ENCODE measurements at regions not wholly inside any gene's neighbourhood (a gene's known extent, or its start where the extent isn't known, plus 50 kb on each side); places are given as distances from the start of the nearest gene placed in this dataset.

GRCh38 chr7:114823290-114823689 is 98.6 kb upstream of the MDFIC start:
- Mint-ChIP-seq H3K4me1 (peaks cover 7 to 12% (median 10%) of the 10 kb centered on the region in 3 donors), H3K27ac (no peak overlapping the region), H3K27me3 (peaks cover 7 to 12% of the 10 kb centered on the region in 2 donors), H3K4me3 (no peak overlapping the region), H3K9me3 (peaks cover 10 to 22% (median 21%) of the 10 kb centered on the region in 5 donors), H3K36me3 (peaks cover 1 to 15% (median 4%) of the 10 kb centered on the region in 3 donors)
- POLR2A ChIA-PET, result no interaction called here
- Histone ChIP-seq H3K4me1 (ENCODE audit: insufficient read depth, low read length) (no peaks in the 10 kb centered on the region), H3K27me3 (ENCODE audit: insufficient read depth, low read length, poor library complexity, severe bottlenecking) (no peaks in the 10 kb centered on the region), H3K27ac (ENCODE audit: low read depth, low read length) (no peak overlapping the region), H3K4me3 (ENCODE audit: low read length) (no peak overlapping the region), H3K36me3 (ENCODE audit: insufficient read depth, low read length) (no peaks in the 10 kb centered on the region), H3K9me3 (ENCODE audit: low read length) (no peaks in the 10 kb centered on the region)
- CTCF ChIA-PET, result no interaction called here
- no peak for DNase-seq

GRCh38 chr7:114825423-114825951 is 96.4 kb upstream of the MDFIC start:
- Mint-ChIP-seq H3K36me3 (peaks cover 1 to 17% (median 4%) of the 10 kb centered on the region in 3 donors), H3K4me3 (peak overlapping the region in 1 of 7 donors; percentile 51), H3K4me1 (peaks cover 7 to 12% (median 10%) of the 10 kb centered on the region in 3 donors), H3K27me3 (peaks cover 0 to 6% of the 10 kb centered on the region in 2 donors), H3K27ac (peak overlapping the region in 1 of 8 donors; percentile 57), H3K9me3 (peaks cover 10 to 22% (median 21%) of the 10 kb centered on the region in 5 donors)
- no peak for DNase-seq
- no peaks in the 10 kb centered on the region for H3K9me3 ChIP-seq (ENCODE audit: low read length)
- H3K36me3 ChIP-seq (ENCODE audit: insufficient read depth, low read length), result no peaks in the 10 kb centered on the region
- H3K27ac ChIP-seq (ENCODE audit: low read depth, low read length), result no peak overlapping the region
- H3K4me1 ChIP-seq (ENCODE audit: insufficient read depth, low read length), result no peaks in the 10 kb centered on the region
- CTCF ChIA-PET, result no interaction called here
- no peak overlapping the region for H3K4me3 ChIP-seq (ENCODE audit: low read length)
- POLR2A ChIA-PET, result no interaction called here
- H3K27me3 ChIP-seq (ENCODE audit: insufficient read depth, low read length, poor library complexity, severe bottlenecking), result no peaks in the 10 kb centered on the region

- ChIA-PET POLR2A (no interaction called here), CTCF (no interaction called here)
- peaks cover 8 to 18% (median 15%) of the 10 kb centered on the region in 3 donors for H3K4me1 Mint-ChIP-seq
- no peak overlapping the region for H3K27ac Mint-ChIP-seq
- no peaks in the 10 kb centered on the region for H3K27me3 ChIP-seq (ENCODE audit: insufficient read depth, low read length, poor library complexity, severe bottlenecking)
- no peaks in the 10 kb centered on the region for H3K4me1 ChIP-seq (ENCODE audit: insufficient read depth, low read length)
- no peak for DNase-seq
- peaks cover 8 to 15% (median 14%) of the 10 kb centered on the region in 5 donors for H3K9me3 Mint-ChIP-seq
- H3K36me3 Mint-ChIP-seq, result peaks cover under 1 to 10% (median 3%) of the 10 kb centered on the region in 3 donors
- no peaks in the 10 kb centered on the region for H3K9me3 ChIP-seq (ENCODE audit: low read length)
- H3K4me3 Mint-ChIP-seq, result no peak overlapping the region
- no peak overlapping the region for H3K4me3 ChIP-seq (ENCODE audit: low read length)
- peaks cover 0 to under 1% of the 10 kb centered on the region in 2 donors for H3K27me3 Mint-ChIP-seq
- H3K27ac ChIP-seq (ENCODE audit: low read depth, low read length), result no peak overlapping the region
- H3K36me3 ChIP-seq (ENCODE audit: insufficient read depth, low read length), result no peaks in the 10 kb centered on the region
Measured at GRCh38 chr7:114830952-114831351, 90.9 kb upstream of the MDFIC start.

- no peaks in the 10 kb centered on the region for H3K9me3 Mint-ChIP-seq
- no peak overlapping the region for H3K4me3 ChIP-seq (ENCODE audit: low read length)
- no peaks in the 10 kb centered on the region for H3K36me3 ChIP-seq (ENCODE audit: insufficient read depth, low read length)
- no peak overlapping the region for H3K4me3 Mint-ChIP-seq
- H3K27me3 ChIP-seq (ENCODE audit: insufficient read depth, low read length, poor library complexity, severe bottlenecking), result no peaks in the 10 kb centered on the region
- no peak overlapping the region for H3K27ac ChIP-seq (ENCODE audit: low read depth, low read length)
- peaks cover 7 to 17% (median 15%) of the 10 kb centered on the region in 3 donors for H3K4me1 Mint-ChIP-seq
- ChIA-PET POLR2A (no interaction called here), CTCF (interaction anchor here (1.2 kb wide), 1 partner anchor 19 kb away, joined by 3 read pairs; no protein-coding TSS in a partner anchor)
- no peak for DNase-seq
- peaks cover 0 to 3% (median 0%) of the 10 kb centered on the region in 3 donors for H3K36me3 Mint-ChIP-seq
- H3K9me3 ChIP-seq (ENCODE audit: low read length), result no peaks in the 10 kb centered on the region
- no peaks in the 10 kb centered on the region for H3K4me1 ChIP-seq (ENCODE audit: insufficient read depth, low read length)
- no peaks in the 10 kb centered on the region for H3K27me3 Mint-ChIP-seq
- H3K27ac Mint-ChIP-seq, result no peak overlapping the region
Measured at GRCh38 chr7:114832906-114833595, 88.8 kb upstream of the MDFIC start.

- no peak overlapping the region for H3K27ac ChIP-seq (ENCODE audit: low read depth, low read length)
- CTCF ChIA-PET, result interaction anchor here (1.6 kb wide), 1 partner anchor 11 kb away, joined by 3 read pairs; no protein-coding TSS in a partner anchor
Measured at GRCh38 chr7:114835303-114835702, 86.6 kb upstream of the MDFIC start.

GRCh38 chr7:114835861-114836260 is 86.0 kb upstream of the MDFIC start:
- no peaks in the 10 kb centered on the region for H3K27me3 ChIP-seq (ENCODE audit: insufficient read depth, low read length, poor library complexity, severe bottlenecking)
- no peak overlapping the region for H3K4me3 ChIP-seq (ENCODE audit: low read length)
- no peak for DNase-seq
- H3K27ac ChIP-seq (ENCODE audit: low read depth, low read length), result no peak overlapping the region
- no peaks in the 10 kb centered on the region for H3K4me1 ChIP-seq (ENCODE audit: insufficient read depth, low read length)
- CTCF ChIA-PET, result interaction anchor here (1.6 kb wide), 1 partner anchor 11 kb away, joined by 3 read pairs; no protein-coding TSS in a partner anchor
- peaks cover 0 to 2% of the 10 kb centered on the region in 2 donors for H3K27me3 Mint-ChIP-seq
- H3K36me3 Mint-ChIP-seq, result no peaks in the 10 kb centered on the region
- H3K4me1 Mint-ChIP-seq, result peaks cover 7 to 17% (median 15%) of the 10 kb centered on the region in 3 donors
- no peak overlapping the region for H3K27ac Mint-ChIP-seq
- no peaks in the 10 kb centered on the region for H3K36me3 ChIP-seq (ENCODE audit: insufficient read depth, low read length)
- H3K9me3 Mint-ChIP-seq, result no peaks in the 10 kb centered on the region
- POLR2A ChIA-PET, result no interaction called here
- H3K9me3 ChIP-seq (ENCODE audit: low read length), result no peaks in the 10 kb centered on the region
- H3K4me3 Mint-ChIP-seq, result no peak overlapping the region

More at GRCh38 chr7:114835303-114835702, 86.6 kb upstream of the MDFIC start:
- no peaks in the 10 kb centered on the region for H3K36me3 Mint-ChIP-seq
- POLR2A ChIA-PET, result no interaction called here
- H3K4me1 Mint-ChIP-seq, result peaks cover 7 to 17% (median 15%) of the 10 kb centered on the region in 3 donors
- H3K4me3 Mint-ChIP-seq, result no peak overlapping the region
- H3K4me3 ChIP-seq (ENCODE audit: low read length), result no peak overlapping the region
- no peaks in the 10 kb centered on the region for H3K27me3 ChIP-seq (ENCODE audit: insufficient read depth, low read length, poor library complexity, severe bottlenecking)
- no peaks in the 10 kb centered on the region for H3K9me3 ChIP-seq (ENCODE audit: low read length)
- no peak overlapping the region for H3K27ac Mint-ChIP-seq
- no peaks in the 10 kb centered on the region for H3K36me3 ChIP-seq (ENCODE audit: insufficient read depth, low read length)
- no peaks in the 10 kb centered on the region for H3K9me3 Mint-ChIP-seq
- H3K4me1 ChIP-seq (ENCODE audit: insufficient read depth, low read length), result no peaks in the 10 kb centered on the region
- no peak for DNase-seq
- peaks cover 0 to 2% of the 10 kb centered on the region in 2 donors for H3K27me3 Mint-ChIP-seq

- Mint-ChIP-seq H3K27me3 (peaks cover 0 to 2% of the 10 kb centered on the region in 2 donors), H3K27ac (no peak overlapping the region), H3K36me3 (no peaks in the 10 kb centered on the region), H3K4me3 (no peak overlapping the region), H3K4me1 (no peaks in the 10 kb centered on the region), H3K9me3 (no peaks in the 10 kb centered on the region)
- ChIA-PET CTCF (no interaction called here), POLR2A (no interaction called here)
- no peak overlapping the region for H3K4me3 ChIP-seq (ENCODE audit: low read length)
- no peak for DNase-seq
- H3K9me3 ChIP-seq (ENCODE audit: low read length), result no peaks in the 10 kb centered on the region
- no peaks in the 10 kb centered on the region for H3K27me3 ChIP-seq (ENCODE audit: insufficient read depth, low read length, poor library complexity, severe bottlenecking)
- no peak overlapping the region for H3K27ac ChIP-seq (ENCODE audit: low read depth, low read length)
- H3K4me1 ChIP-seq (ENCODE audit: insufficient read depth, low read length), result no peaks in the 10 kb centered on the region
- no peaks in the 10 kb centered on the region for H3K36me3 ChIP-seq (ENCODE audit: insufficient read depth, low read length)
Measured at GRCh38 chr7:114842551-114843065, 79.3 kb upstream of the MDFIC start.

GRCh38 chr7:114843102-114843501 is 78.8 kb upstream of the MDFIC start:
- ChIA-PET POLR2A (no interaction called here), CTCF (no interaction called here)
- no peaks in the 10 kb centered on the region for H3K36me3 Mint-ChIP-seq
- no peak overlapping the region for H3K27ac ChIP-seq (ENCODE audit: low read depth, low read length)
- no peak overlapping the region for H3K4me3 Mint-ChIP-seq
- H3K27me3 ChIP-seq (ENCODE audit: insufficient read depth, low read length, poor library complexity, severe bottlenecking), result no peaks in the 10 kb centered on the region
- DNase-seq, result no peak
- no peaks in the 10 kb centered on the region for H3K36me3 ChIP-seq (ENCODE audit: insufficient read depth, low read length)
- peaks cover 0 to 2% of the 10 kb centered on the region in 2 donors for H3K27me3 Mint-ChIP-seq
- H3K4me3 ChIP-seq (ENCODE audit: low read length), result no peak overlapping the region
- H3K27ac Mint-ChIP-seq, result no peak overlapping the region
- no peaks in the 10 kb centered on the region for H3K9me3 ChIP-seq (ENCODE audit: low read length)
- H3K4me1 Mint-ChIP-seq, result no peaks in the 10 kb centered on the region
- H3K4me1 ChIP-seq (ENCODE audit: insufficient read depth, low read length), result no peaks in the 10 kb centered on the region
- no peaks in the 10 kb centered on the region for H3K9me3 Mint-ChIP-seq

Measured in CD8-positive, alpha-beta memory T cell (primary cell).